ENCODE measurements at regions not wholly inside any gene's neighbourhood (a gene's known extent, or its start where the extent isn't known, plus 50 kb on each side); places are given as distances from the start of the nearest gene placed in this dataset.

DNA sequence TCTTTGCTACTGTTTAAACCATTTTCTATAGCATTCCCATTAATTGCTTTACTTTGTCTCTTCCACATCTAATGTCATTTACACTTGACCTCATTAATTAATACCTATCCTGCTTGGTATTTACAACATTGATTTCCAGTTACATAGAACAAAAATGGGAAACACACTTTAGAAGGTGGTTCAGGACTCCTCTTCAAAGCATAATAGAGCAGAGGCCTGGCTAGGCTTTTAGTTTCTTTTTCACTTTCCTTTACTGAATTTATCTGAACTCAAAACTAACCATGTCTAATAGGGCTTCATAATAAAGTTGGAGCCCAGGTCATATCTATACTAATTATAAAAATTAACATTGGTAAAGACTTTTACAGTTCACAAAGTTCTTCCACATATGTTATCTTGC, 648.0 kb upstream of the KIRREL3 start:
- no peak overlapping the region for H3K27ac ChIP-seq (ENCODE audit: low read depth, low read length, poor library complexity, severe bottlenecking)
- intact Hi-C loops (cut with micrococcal nuclease; ENCODE audit: unreplicated experiment): no loop called here
- H3K4me1 ChIP-seq (ENCODE audit: insufficient read depth, low read length, poor library complexity, severe bottlenecking): no peaks in the 10 kb centered on the region
- no peaks in the 10 kb centered on the region for H3K79me2 ChIP-seq (ENCODE audit: insufficient read depth, low read depth, low read length)
- CTCF ChIA-PET (ENCODE audit: unreplicated experiment): no interaction called here
- no peak for TF ChIP-seq EZH2phosphoT487 (IDR thresholded peaks at IDR 0.05; ENCODE audit: borderline replicate concordance, low read depth, low read length)
- TF ChIP-seq, protein P1, sequence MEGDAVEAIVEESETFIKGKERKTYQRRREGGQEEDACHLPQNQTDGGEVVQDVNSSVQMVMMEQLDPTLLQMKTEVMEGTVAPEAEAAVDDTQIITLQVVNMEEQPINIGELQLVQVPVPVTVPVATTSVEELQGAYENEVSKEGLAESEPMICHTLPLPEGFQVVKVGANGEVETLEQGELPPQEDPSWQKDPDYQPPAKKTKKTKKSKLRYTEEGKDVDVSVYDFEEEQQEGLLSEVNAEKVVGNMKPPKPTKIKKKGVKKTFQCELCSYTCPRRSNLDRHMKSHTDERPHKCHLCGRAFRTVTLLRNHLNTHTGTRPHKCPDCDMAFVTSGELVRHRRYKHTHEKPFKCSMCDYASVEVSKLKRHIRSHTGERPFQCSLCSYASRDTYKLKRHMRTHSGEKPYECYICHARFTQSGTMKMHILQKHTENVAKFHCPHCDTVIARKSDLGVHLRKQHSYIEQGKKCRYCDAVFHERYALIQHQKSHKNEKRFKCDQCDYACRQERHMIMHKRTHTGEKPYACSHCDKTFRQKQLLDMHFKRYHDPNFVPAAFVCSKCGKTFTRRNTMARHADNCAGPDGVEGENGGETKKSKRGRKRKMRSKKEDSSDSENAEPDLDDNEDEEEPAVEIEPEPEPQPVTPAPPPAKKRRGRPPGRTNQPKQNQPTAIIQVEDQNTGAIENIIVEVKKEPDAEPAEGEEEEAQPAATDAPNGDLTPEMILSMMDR (conservative IDR thresholded peaks at IDR 0.05; ENCODE audit: low read length): no peak
- no peaks in the 10 kb centered on the region for H3K9me2 ChIP-seq (ENCODE audit: insufficient read depth, low read length)
- POLR2A ChIA-PET: no interaction called here
- no peaks in the 10 kb centered on the region for H3K36me3 ChIP-seq (ENCODE audit: insufficient read depth, low read length)
- no peak overlapping the region for H3K4me2 ChIP-seq (ENCODE audit: low read length)
- BruUV-seq (replicated peaks): no TSS peak
- no peak for DNase-seq (ENCODE audit: low spot score)
- H4K20me1 ChIP-seq (ENCODE audit: insufficient read depth, low read length): no peaks in the 10 kb centered on the region
- H2AFZ ChIP-seq (ENCODE audit: low read length): no peak overlapping the region
- no peaks in the 10 kb centered on the region for H3K9me3 ChIP-seq (ENCODE audit: low read length)
- no peak overlapping the region for H3K4me3 ChIP-seq (ENCODE audit: low read depth, low read length, poor library complexity, severe bottlenecking)

DNA sequence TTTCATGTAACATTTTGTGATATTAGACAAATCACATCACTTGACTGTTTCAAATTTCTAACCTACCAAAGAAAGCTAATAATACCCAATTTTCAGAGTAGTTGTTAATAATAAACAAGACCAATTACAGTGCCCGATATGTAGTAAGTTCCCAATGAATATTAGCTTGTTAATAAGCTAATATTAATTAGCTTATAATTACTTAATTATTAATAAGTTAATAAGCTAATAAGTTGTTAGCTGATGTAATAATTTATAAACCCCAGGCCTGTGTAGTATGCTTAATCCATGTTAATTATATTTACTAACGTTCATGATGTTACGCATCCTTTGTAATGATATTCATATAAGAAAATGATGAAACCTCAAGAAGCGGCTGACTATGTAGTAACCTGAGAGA, 643.8 kb upstream of the KIRREL3 start:
- DNase-seq (ENCODE audit: low spot score): no peak
- no peaks in the 10 kb centered on the region for H3K36me3 ChIP-seq (ENCODE audit: insufficient read depth, low read length)
- no peaks in the 10 kb centered on the region for H3K9me2 ChIP-seq (ENCODE audit: insufficient read depth, low read length)
- no peak overlapping the region for H3K4me2 ChIP-seq (ENCODE audit: low read length)
- no TSS peak for BruUV-seq (replicated peaks)
- no peaks in the 10 kb centered on the region for H3K79me2 ChIP-seq (ENCODE audit: insufficient read depth, low read depth, low read length)
- intact Hi-C loops (cut with micrococcal nuclease; ENCODE audit: unreplicated experiment): no loop called here
- no peak overlapping the region for H3K27ac ChIP-seq (ENCODE audit: low read depth, low read length, poor library complexity, severe bottlenecking)
- TF ChIP-seq EZH2phosphoT487 (IDR thresholded peaks at IDR 0.05; ENCODE audit: borderline replicate concordance, low read depth, low read length): no peak
- TF ChIP-seq, protein P1 (conservative IDR thresholded peaks at IDR 0.05; ENCODE audit: low read length): no peak
- H3K9me3 ChIP-seq (ENCODE audit: low read length): no peaks in the 10 kb centered on the region
- H2AFZ ChIP-seq (ENCODE audit: low read length): no peak overlapping the region
- H4K20me1 ChIP-seq (ENCODE audit: insufficient read depth, low read length): no peaks in the 10 kb centered on the region
- ChIA-PET POLR2A (interaction anchor here (0.6 kb wide), 1 partner anchor 246 kb away, joined by 3 read pairs; no protein-coding TSS in a partner anchor), CTCF (ENCODE audit: unreplicated experiment) (no interaction called here)
- H3K4me1 ChIP-seq (ENCODE audit: insufficient read depth, low read length, poor library complexity, severe bottlenecking): no peaks in the 10 kb centered on the region
- H3K4me3 ChIP-seq (ENCODE audit: low read depth, low read length, poor library complexity, severe bottlenecking): no peak overlapping the region

DNA sequence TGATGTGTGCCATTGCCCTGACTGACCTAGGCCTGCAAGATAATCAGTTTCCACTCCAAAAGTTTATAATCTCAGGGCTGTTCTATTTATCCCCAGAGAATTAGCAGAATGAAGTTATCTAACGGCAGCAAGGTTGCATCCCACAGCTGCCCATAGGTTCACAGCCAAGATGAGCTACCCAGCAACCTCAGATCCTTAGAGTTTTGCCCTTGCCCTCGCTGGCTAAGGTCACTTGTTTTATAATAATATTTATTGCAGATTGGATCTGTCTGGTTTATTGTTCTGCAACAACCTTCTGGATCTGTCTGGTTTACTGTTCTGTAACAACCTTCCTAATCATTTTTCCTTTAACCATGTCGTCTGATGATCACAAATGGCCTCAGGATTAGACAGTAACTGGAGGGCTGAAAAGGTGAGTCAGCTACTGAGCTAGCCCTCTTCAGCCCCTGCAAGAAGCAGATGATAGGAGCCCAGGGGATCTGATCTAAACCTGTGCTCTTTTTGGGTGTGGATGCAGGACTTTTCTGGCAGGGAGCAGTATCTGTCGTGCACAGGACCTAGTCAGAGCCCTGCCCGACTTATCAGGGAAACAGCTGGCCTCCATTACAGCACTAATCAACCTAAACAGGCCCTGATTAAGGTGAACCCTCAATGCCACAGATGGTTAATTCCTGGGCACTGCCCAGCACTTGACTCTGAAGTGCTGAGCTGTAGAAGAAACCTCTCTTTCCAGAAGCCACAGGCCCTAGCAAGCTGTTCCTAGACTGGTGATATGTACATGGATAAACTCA, 642.9 kb upstream of the KIRREL3 start:
- H3K4me2 ChIP-seq (ENCODE audit: low read length): no peak overlapping the region
- intact Hi-C loops (cut with micrococcal nuclease; ENCODE audit: unreplicated experiment): no loop called here
- H4K20me1 ChIP-seq (ENCODE audit: insufficient read depth, low read length): no peaks in the 10 kb centered on the region
- TF ChIP-seq, protein P1 (conservative IDR thresholded peaks at IDR 0.05; ENCODE audit: low read length): no peak
- no peak for TF ChIP-seq EZH2phosphoT487 (IDR thresholded peaks at IDR 0.05; ENCODE audit: borderline replicate concordance, low read depth, low read length)
- H3K4me3 ChIP-seq (ENCODE audit: low read depth, low read length, poor library complexity, severe bottlenecking): no peak overlapping the region
- ChIA-PET CTCF (ENCODE audit: unreplicated experiment) (no interaction called here), POLR2A (no interaction called here)
- H3K9me3 ChIP-seq (ENCODE audit: low read length): no peaks in the 10 kb centered on the region
- H3K79me2 ChIP-seq (ENCODE audit: insufficient read depth, low read depth, low read length): no peaks in the 10 kb centered on the region
- no peak overlapping the region for H3K27ac ChIP-seq (ENCODE audit: low read depth, low read length, poor library complexity, severe bottlenecking)
- no TSS peak for BruUV-seq (replicated peaks)
- H2AFZ ChIP-seq (ENCODE audit: low read length): no peak overlapping the region
- H3K4me1 ChIP-seq (ENCODE audit: insufficient read depth, low read length, poor library complexity, severe bottlenecking): no peaks in the 10 kb centered on the region
- H3K36me3 ChIP-seq (ENCODE audit: insufficient read depth, low read length): no peaks in the 10 kb centered on the region
- no peak for DNase-seq (ENCODE audit: low spot score)
- H3K9me2 ChIP-seq (ENCODE audit: insufficient read depth, low read length): no peaks in the 10 kb centered on the region
